CD4-positive, alpha-beta T cell (primary cell): ENCODE measurements at regions not wholly inside any gene's neighbourhood (a gene's known extent, or its start where the extent isn't known, plus 50 kb on each side); places are given as distances from the start of the nearest gene placed in this dataset.

ENCODE experiments used
- ATAC-seq: fragments of 200-7000 bp; cut with Tn5 transposase; one replicate; pipeline ENCODE4 v1.10.0; 2022; ENCODE audit warnings: mild to moderate bottlenecking; ENCODE audit not compliant: poor library complexity
- CTCF ChIA-PET: fragments of 350-600 bp; sonication (Branson Sonifier 250); formaldehyde crosslinking; loops from one replicate; lab custom pipeline; 2021; ENCODE audit warnings: antibody characterized with exemption, inconsistent platforms; lab: Charles Lee
- POLR2A ChIA-PET: fragments of 350-600 bp; sonication (Branson Sonifier 250); formaldehyde crosslinking; loops from one replicate; lab custom pipeline; 2021; ENCODE audit warnings: antibody characterized with exemption, inconsistent platforms; lab: Charles Lee
- DNase-seq, 14 experiments: peaks; one replicate each; pipeline ENCODE4 v3.0.0-alpha.2; 2013 to 2020; ENCODE audit warnings: mixed read lengths in 2 of 14
- H3K27ac ChIP-seq, 2 donors: one replicate each; pipeline versions ENCODE4 v1.5.1 to v1.7.0; 2013; ENCODE audit warnings: low read length in 2 of 2, low read depth in 1 of 2, mild to moderate bottlenecking in 1 of 2
- H3K27me3 ChIP-seq, 2 experiments: 1 replicate in 1 of 2; 2 replicates in 1 of 2; pipeline versions ENCODE4 v1.6.1 to v1.7.0; 2013; ENCODE audit warnings: low read length in 2 of 2, control low read depth in 1 of 2, mild to moderate bottlenecking in 1 of 2, moderate library complexity in 1 of 2; ENCODE audit not compliant: insufficient read depth in 2 of 2, control insufficient read depth in 1 of 2
- H3K36me3 ChIP-seq: one replicate; pipeline ENCODE4 v1.6.1; 2013; ENCODE audit warnings: low read length, control low read depth; ENCODE audit not compliant: insufficient read depth
- H3K4me1 ChIP-seq: one replicate; pipeline ENCODE4 v1.6.1; 2013; ENCODE audit warnings: low read length, control low read depth; ENCODE audit not compliant: insufficient read depth
- H3K4me3 ChIP-seq: one replicate; pipeline ENCODE4 v1.5.1; 2013; ENCODE audit warnings: mild to moderate bottlenecking, low read length, moderate library complexity
- H3K9me3 ChIP-seq, 2 experiments: 1 replicate in 1 of 2; 2 replicates in 1 of 2; pipeline versions ENCODE4 v1.6.1 to v1.7.0; 2013; ENCODE audit warnings: low read length in 2 of 2, mild to moderate bottlenecking in 2 of 2, control low read depth in 1 of 2, moderate library complexity in 1 of 2; ENCODE audit not compliant: control insufficient read depth in 1 of 2, insufficient read depth in 1 of 2
- H3K27ac Mint-ChIP-seq: one replicate; pipeline ENCODE4 v1.8.0; 2020; ENCODE audit warnings: mixed read lengths
- H3K27me3 Mint-ChIP-seq: one replicate; pipeline ENCODE4 v1.8.0; 2021; ENCODE audit warnings: mixed read lengths
- H3K36me3 Mint-ChIP-seq: one replicate; pipeline ENCODE4 v1.8.0; 2021; ENCODE audit warnings: low read depth, mixed read lengths
- H3K4me1 Mint-ChIP-seq: one replicate; pipeline ENCODE4 v1.8.0; 2021; ENCODE audit warnings: low read depth, mixed read lengths
- H3K4me3 Mint-ChIP-seq: one replicate; pipeline ENCODE4 v1.8.0; 2020; ENCODE audit warnings: mild to moderate bottlenecking, mixed read lengths
- H3K9me3 Mint-ChIP-seq: one replicate; pipeline ENCODE4 v1.8.0; 2020; ENCODE audit warnings: mixed read lengths
- CTCF ChIP-seq: fragments of 200-600 bp; IDR thresholded peaks from one replicate; pipeline ENCODE4 v1.8.0; 2022; ENCODE audit warnings: antibody characterized with exemption, mild to moderate bottlenecking
- intact Hi-C, 2 experiments: fragments of 100-400 bp; cut with DNase I in 1 of 2; cut with micrococcal nuclease in 1 of 2; formaldehyde crosslinking; loops; one replicate each; pipeline versions ENCODE4 v1.15.1 to v1.9.0; 2023 to 2025; cut with DNase I, micrococcal nuclease

- Histone ChIP-seq H3K27me3 (no peaks in the 10 kb centered on the region), H3K36me3 (no peaks in the 10 kb centered on the region), H3K4me3 (no peak overlapping the region), H3K4me1 (no peaks in the 10 kb centered on the region), H3K9me3 (no peaks in the 10 kb centered on the region), H3K27ac (no peak overlapping the region)
- CTCF ChIA-PET, result interaction anchor here (0.6 kb wide), 1 partner anchor 10 kb away, joined by 3 read pairs; no protein-coding TSS in a partner anchor
- no peak overlapping the region for H3K4me3 Mint-ChIP-seq
- intact Hi-C loops, result no loop called here
- no peaks in the 10 kb centered on the region for H3K36me3 Mint-ChIP-seq
- no peak for ATAC-seq
- POLR2A ChIA-PET, result no interaction called here
- no peak for TF ChIP-seq CTCF
- H3K4me1 Mint-ChIP-seq, result no peaks in the 10 kb centered on the region
- no peaks in the 10 kb centered on the region for H3K27me3 Mint-ChIP-seq
- no peak overlapping the region for H3K27ac Mint-ChIP-seq
- no peak for DNase-seq
- peaks cover 2% of the 10 kb centered on the region for H3K9me3 Mint-ChIP-seq
Measured at GRCh38 chr7:108890862-108891261, 321.2 kb downstream of the DNAJB9 start.

GRCh38 chr7:108908456-108908855 lies 338.8 kb downstream of the DNAJB9 start:
- H3K9me3 Mint-ChIP-seq, result no peaks in the 10 kb centered on the region

GRCh38 chr7:108911016-108911415 lies 341.3 kb downstream of the DNAJB9 start:
- DNase-seq, result no peak
- ChIA-PET CTCF (no interaction called here), POLR2A (no interaction called here)
- intact Hi-C loops, result no loop called here
- Mint-ChIP-seq H3K27me3 (no peaks in the 10 kb centered on the region), H3K9me3 (peaks cover 12% of the 10 kb centered on the region), H3K36me3 (no peaks in the 10 kb centered on the region), H3K4me3 (no peak overlapping the region), H3K4me1 (no peaks in the 10 kb centered on the region), H3K27ac (no peak overlapping the region)
- ATAC-seq, result no peak
- H3K4me1 ChIP-seq, result no peaks in the 10 kb centered on the region
- H3K27me3 ChIP-seq, result no peaks in the 10 kb centered on the region
- H3K36me3 ChIP-seq, result no peaks in the 10 kb centered on the region
- H3K27ac ChIP-seq, result no peak overlapping the region
- no peak for TF ChIP-seq CTCF
- H3K4me3 ChIP-seq, result no peak overlapping the region
- H3K9me3 ChIP-seq, result no peaks in the 10 kb centered on the region

More at GRCh38 chr7:108908456-108908855, 338.8 kb downstream of the DNAJB9 start:
- no peaks in the 10 kb centered on the region for H3K27me3 ChIP-seq
- H3K4me1 Mint-ChIP-seq, result no peaks in the 10 kb centered on the region
- CTCF ChIA-PET, result no interaction called here
- H3K36me3 Mint-ChIP-seq, result no peaks in the 10 kb centered on the region
- ATAC-seq (no peak), DNase-seq (no peak)
- no peak overlapping the region for H3K4me3 ChIP-seq
- intact Hi-C loops, result no loop called here
- H3K27me3 Mint-ChIP-seq, result no peaks in the 10 kb centered on the region
- no peak overlapping the region for H3K4me3 Mint-ChIP-seq
- POLR2A ChIA-PET, result no interaction called here
- no peaks in the 10 kb centered on the region for H3K36me3 ChIP-seq
- TF ChIP-seq CTCF, result no peak
- no peak overlapping the region for H3K27ac Mint-ChIP-seq
- no peak overlapping the region for H3K27ac ChIP-seq
- H3K9me3 ChIP-seq, result no peaks in the 10 kb centered on the region
- H3K4me1 ChIP-seq, result no peaks in the 10 kb centered on the region
